Dermis blood vessel endothelial cell (primary cell): ENCODE measurements at regions not wholly inside any gene's neighbourhood (a gene's known extent, or its start where the extent isn't known, plus 50 kb on each side); places are given as distances from the start of the nearest gene placed in this dataset.
"Not testable (repeated sequence)": the region's sequence is repeated elsewhere in the genome, so short reads cannot be mapped to it uniquely, and the experiment has no call there.

Experiments used
- DNase-seq: peaks from one replicate; pipeline ENCODE4 v3.0.0; 2010

DNA sequence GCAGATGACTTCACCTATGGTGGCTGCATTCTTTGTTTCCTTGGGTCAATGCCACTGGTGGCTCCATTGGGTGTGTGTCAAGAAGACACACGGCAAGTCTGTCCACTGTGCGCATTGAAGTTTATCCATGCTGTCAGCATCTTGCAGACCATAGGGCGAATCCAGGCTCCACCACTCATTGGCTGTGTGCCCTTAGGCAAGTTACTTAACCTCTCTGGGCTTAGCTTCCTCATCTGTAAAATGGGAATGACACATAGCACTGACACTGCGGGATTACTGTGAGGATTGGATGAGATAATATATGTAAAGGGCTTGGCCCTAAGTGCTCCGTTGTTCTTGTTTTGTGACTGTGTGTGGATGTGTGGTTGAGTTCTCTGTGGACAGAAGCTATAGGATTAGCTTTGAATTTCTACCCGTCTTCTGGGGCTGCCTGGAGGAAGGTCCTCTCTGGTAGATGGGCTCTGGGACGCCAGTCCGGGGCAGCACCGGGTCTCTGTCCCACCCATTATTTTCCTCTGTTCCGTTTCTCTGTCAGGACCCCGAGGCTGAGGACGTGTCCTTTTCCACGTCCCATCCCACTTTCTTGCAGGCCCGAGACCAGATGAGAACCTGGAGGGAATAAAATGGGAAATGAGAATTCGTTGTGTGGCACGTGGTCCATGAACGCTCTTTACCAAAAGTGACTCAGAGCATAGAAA lies 178.4 kb downstream of the IRF8 start:
- no peak for DNase-seq

DNA sequence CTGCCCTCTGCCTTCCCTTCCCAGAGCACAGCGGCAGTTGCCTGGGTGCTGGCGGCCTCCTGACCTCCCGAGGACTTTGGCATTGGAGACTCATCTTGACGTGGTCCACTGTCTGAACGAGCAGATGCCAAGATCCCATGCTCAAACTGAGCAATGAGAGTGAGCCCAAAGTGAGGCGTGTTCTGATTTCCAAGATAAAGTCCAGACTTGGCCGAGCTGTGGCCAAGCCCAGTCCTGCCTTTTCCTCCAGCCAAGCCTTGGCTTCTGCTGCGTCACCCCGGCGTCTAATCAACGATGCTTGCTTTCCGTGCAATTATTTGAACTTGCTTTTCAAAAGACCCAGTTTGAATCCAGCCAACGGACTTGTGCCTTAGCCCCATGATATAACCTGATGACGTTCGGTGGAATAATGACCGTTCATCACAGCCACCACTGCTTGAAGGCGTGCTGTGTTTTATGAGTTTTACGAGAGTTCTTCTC lies 179.2 kb downstream of the IRF8 start:
- no peak for DNase-seq

DNA sequence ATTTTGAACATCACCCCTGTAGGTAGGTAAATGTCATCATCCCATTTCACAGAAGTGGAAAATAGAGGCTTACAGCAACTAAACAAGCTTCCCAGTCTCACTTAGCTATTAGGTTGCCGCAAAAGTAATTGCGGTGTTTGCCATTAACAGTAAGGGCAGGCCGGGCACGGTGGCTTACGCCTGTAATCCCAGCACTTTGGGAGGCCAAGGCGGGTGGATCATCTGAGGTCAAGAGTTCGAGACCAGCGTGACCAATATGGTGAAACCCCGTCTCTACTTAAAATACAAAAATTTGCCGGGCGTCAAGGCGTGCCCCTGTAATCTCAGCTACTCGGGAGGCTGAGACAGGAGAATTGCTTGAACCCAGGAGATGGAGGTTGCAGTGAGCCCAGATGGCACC lies 179.7 kb downstream of the IRF8 start:
- DNase-seq, result not testable (repeated sequence)

DNA sequence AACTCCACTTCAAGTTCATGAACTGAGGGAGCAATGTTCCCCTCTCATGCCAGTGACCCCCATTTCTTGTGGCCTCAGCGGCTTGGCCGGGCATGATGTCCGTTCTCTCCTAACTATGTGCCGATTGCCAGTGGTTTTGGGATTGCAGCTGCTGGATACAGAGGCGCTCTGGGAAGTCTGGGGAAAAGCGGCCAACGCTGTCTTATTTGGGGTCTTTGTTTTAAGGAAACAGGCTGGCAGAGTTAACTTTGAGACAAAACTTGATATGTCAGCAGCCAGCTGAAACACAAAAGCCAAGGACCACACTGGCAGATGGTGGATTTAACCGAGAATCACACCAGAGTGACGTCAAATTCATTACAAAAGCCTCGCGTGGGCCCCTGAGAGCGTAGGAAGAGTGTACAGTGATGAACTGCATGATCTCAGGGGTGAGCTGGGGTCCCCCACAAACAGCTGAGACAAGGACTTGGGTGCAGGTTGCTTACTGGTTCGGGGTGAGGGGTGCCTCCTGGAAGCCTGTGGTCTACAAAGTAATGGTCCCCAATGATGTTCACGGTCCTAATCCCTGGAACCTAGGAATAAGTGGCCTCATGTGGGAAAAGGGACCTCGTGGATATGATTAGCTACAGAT lies 180.4 kb downstream of the IRF8 start:
- DNase-seq, result no peak

DNA sequence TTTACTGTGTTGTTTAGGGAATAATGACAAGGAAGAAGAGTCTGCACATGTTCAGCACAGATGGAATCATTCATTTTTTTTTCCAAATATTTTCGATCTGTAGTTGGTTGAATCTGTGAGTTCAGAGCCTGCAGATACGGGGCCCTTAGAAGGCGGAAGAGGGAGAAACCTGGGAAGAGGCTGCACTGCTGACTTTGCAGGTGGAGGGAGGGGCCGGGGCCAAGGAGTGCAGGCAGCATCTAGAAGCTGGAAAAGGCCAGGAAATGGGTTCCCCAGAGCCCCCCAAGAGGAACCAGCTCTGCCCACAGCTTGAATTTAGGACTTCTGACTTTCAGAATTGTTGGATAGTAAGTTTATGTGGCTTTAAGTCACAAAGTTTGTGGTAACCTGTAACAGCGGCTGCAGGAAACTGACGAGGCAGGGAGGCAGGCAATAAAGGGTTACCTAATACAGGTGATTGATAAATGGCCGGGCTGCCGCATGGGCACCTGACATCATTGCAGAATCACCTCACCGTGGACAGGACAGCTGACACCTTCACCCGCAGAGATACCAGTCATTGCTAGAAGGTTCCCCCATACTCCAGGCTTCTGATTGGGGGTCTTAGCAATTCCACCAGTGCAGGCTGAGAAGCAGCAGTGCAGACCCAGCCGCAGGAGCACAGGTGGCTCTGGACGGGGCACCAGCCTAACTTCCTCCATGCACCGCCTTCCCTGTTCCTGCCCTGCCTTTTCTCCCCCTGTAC lies 181.3 kb downstream of the IRF8 start:
- DNase-seq, result no peak

DNA sequence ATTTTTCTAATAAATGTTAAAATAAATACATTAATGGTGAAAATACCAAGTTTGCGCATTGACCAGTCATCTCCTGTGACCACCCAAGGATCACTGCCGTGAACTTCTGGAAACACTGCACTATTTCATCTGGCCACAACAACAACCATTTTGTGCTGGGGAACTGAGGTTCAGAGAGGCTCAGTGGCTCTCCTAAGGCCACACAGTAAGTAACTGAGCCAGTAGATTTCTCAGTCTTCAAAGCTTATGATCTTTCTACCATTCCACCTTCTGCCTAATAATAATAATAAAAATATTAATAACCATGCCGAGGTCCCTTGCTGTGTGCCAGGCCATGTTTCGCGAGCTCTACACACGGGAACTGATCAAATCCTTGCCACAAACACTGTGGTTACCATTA lies 182.0 kb downstream of the IRF8 start:
- DNase-seq, result no peak

DNA sequence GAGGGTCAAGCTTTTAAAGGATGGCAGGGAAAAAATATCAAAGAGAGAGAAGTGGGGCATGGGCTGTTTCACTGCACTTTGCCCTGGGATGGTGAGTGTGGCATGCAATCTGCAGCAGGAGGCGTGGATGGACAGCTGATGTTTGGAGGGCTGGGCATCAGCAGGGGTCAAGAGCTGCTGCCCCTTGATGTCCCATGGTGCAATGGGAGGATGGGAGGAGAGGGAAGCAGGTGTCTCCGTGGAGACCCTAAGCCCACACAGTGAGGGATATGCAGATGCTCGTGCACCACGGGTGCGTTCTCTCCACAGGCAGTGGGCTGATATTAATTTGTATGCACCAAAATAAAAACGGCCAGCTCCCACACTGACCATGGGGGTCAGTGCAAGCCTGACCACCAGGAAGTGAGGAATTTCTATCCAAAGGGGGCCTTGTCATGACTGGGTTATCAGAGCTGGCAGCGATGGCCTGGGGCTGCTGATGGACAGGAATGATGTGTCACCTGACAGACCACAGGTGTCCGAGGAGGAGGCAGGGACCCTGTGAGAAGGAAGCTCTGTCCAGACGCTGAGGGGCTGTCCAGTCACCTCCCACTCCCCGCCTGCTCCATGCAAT lies 183.6 kb downstream of the IRF8 start:
- DNase-seq, result no peak

DNA sequence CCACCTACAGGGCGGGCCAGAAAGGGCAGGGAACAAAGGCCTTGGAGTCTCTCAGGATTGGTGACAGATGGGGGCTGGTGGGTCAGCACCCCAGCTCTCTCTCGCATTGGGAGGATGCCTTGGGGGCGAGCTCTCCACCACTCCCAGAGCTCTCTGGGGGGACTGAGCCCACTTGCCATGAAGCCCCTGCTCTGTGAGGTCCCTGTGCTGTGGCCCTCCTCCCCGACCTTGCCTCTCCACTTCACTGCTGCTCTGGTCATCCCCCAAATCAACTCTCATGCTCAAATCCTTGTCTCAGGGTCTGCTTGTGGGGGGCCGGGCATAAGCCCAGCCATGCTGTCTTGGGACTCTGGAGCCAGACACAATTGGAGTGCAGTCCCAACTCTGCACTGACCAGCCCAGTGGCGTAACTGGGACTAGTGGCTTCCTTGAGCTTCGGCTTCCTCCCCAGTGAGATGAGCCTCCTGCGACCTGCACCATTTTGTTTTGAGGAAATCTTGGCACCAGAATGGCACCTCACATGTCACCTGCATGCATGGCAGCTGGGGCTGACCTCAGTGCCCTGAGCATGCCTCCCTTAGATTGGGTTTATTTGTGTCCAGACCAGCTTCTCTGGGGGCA lies 184.5 kb downstream of the IRF8 start:
- DNase-seq, result no peak

DNA sequence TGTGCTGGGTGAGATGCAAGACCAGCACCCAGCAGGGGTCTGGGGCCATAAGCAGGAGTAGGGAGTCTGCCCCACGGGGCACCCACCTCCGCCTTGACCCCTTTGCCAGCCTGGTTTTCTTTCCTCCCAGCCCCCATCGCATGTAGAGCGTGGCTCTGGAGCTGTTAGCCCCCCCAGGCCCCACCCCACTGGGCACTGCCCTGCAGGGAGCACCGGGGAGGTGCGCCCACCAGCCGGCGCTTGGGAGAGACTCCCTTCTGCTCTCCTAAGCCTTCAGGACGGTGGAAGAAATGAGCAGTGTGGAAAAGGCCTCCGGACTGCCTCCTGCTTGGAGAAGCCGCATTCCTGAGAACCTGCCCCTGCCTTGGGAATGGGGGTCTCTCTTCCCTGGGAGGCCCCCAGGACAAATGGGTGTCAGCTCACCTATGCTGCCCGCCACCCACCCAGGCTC lies 186.2 kb downstream of the IRF8 start:
- DNase-seq, result no peak

DNA sequence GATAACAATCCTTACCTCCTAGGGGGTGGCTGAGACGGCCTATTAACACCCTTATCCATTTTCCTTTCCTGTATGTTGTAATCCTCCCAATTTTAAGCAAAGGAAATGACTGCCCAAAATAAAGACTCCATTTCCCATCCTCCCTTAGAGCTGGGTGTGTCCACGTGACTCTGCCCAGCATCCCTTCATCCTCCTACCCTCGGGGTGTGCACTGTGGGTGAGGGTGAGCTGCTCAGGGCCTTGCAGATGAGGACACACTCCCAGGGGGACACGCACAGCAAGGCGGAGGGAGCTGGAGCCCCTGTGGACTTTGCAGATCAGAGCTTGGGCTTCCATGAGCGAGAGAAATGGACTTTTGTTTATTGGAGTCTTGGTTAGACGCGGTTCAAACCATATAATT lies 186.8 kb downstream of the IRF8 start:
- no peak for DNase-seq

DNA sequence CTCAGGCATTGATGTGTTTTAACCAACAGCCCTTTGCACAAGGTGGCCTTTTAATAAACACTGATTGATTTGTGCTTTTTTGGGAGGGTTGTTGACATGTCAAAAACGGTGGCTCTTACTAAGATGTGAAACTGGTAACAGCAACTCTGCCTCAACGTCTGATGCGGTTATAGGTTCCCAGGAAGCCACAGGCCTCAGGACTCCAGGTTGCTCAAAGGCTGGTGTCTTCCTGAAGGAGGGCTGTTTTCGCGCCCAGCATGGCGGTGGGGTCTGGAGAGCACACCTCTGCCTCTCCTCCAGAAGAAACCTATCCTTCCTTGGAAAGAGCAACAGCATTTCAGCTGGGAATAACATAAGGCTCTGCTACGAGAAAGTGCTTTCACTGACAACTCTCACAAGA lies 187.5 kb downstream of the IRF8 start:
- DNase-seq, result no peak

DNA sequence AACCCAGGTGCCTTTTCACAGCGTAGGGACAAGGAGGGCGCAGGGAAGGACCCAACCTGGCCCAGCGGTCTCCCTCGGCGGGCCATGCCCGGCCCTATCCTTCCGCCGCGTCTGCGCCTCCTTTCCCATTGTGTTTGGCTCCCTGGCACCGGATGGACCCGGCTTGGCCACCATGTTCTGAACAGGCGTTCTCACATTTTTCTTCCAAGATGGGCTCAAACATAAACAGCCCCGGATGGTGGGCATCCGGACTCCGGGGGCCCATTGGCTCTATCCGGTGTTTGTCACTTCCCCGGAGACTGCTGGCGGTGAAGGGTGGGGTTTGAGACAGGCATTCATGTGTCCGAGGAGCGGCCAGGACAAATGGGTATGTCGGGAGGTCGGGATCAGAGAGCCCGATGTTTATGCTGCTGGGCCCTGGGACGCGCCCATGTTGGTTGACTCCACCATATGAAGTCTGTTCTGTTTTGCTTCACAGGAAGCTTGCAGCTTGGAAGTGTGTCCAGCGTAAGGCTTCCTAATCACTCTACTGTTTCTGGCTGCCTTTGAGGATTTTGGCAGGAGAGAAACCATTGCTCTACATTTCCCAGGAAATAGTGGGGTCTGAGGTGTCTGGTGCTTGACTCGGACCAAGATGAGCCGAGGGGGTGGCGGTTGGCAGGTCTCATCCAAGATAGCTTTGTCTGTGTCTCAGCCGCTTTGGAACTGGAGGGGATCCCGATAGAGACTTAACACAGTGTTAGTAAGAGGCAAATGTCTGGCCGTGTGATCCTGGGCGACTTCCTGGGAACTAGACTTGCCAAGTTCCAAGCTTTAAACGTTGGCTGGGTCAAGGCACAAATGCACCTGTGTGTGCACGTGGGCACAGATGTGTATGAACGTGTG lies 188.3 kb downstream of the IRF8 start:
- DNase-seq, result no peak

DNA sequence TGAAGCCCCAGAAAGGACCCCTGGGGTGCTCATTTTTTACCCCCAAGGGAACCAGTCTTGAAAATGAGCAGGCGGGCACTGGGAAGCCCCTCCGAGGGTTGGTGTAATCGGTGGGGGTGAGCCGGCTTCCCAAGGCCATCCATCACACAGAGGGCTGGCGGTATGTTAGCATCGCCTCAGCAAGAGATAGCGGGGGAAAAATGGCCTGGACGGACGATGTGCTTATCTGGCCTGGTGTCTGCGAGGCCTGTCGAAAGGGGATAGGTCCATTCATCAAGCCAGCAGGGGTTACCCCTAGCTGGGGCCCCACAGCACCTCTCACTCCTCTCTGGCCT lies 188.9 kb downstream of the IRF8 start:
- no peak for DNase-seq

DNA sequence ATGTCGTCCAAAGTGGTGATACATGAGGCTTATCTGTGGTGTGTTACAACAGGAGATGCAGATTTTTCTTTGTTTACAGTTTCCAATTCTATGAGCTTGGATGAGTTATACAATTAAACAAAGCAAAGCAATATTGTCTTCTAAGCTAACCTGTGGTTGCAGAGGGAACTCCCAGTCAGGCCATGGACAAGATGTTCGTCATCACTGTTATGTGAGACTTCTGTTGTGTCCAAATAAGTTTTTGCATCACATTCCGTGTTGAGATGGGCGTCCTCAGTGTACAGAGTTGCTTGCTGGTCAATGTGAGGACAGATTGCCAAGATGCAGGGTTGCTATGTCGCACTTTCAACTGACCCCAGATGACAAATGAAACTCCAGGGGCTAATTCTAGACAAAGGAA lies 189.3 kb downstream of the IRF8 start:
- DNase-seq, result no peak

DNA sequence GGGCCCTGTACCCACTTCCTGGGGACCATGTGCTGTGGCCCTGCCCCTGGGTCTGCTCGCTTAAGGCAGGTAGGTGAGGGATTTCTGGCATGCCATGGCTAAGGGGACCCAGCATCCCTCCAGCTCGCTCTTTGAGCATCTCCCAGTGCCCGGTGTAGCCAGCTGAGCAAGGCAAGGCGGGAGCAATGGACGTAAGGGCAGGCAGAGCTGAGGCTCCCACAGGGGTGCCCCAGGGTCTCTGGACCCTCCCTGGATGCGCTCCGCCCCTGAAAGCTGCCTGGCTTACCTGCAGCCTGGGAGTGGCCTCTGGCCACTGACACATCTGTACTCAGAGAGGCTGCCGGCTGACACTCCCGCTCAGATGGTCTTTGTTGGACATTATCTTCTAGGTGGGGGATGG lies 189.9 kb downstream of the IRF8 start:
- DNase-seq, result no peak

DNA sequence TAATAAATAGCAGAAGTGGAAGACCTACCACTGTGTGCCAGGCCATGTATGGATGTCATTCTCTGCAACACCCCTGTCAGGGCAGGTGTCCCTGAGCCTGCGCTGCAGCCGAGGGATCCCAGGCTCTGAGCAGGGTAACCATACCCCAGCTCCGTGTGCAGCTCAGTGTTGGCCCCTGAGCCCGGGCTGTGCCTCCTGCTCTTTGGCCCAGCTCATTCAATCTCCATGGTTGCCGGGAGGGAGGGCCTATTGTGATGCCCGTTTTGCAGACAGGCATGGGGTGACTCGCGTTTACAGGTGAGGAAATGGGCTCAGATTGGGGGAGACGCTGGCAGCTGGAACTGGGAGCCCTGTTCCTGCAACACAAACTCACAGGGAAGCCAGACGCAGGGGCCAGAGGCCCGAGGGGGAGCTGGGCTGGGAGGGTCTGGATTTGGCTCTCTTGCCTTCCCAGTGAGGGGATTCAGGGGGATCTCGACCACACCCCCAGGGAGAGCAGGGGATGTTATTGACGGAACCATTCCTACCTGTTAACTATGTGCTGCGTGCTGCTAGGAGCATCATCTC lies 190.5 kb downstream of the IRF8 start:
- DNase-seq, result no peak

DNA sequence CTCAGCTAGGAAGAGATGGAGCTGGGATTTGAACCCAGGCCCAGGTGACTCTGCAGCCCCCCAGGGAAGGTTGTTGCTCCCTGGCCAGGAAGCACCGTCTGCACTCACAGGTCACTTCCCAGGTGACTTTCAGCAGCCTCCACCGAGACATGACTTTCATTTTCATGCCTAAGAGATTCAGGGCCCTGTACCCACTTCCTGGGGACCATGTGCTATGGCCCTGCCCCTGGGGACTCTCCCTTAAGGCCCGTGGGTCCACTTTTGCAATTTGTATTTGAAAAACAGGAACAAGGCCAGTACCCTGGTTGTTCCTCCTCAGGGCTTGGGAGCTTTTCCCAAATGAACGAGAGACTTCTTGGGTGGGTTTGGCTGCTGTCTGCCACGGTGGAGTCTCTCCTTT lies 191.0 kb downstream of the IRF8 start:
- DNase-seq, result no peak

DNA sequence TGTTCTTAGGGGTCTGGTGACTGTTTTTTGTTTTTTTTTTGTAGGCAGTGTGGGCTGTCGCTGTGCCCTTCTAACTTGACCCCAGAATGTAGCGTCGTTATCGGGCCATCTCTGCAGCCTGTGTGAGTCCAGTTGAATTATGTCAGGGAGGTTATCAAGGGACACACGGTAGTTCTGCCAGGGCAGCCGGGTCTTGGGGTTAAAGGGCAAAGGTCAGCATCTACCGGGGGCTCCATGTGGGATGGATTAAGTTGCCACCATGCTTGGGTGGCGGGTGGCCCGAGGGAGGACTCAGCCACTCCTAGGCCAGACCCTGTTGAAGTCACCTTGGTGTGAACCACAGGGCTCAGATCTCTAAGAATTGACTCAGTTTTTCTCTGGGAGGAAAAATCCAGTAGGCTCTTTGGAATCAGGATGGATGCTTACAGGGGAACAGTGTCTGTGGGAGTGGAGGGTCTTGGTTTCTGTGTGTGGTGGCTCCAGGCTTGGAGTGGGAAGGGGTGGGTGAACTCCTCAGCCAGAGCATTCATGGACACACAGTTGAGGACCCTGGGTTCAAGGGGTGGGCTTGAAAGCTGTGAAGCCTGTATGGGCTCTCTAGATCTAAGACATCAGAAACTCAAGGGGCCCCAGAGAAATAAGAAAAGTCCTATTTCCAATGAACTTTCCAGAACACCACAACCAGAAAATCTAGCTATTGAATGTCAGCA lies 191.7 kb downstream of the IRF8 start:
- no peak for DNase-seq

DNA sequence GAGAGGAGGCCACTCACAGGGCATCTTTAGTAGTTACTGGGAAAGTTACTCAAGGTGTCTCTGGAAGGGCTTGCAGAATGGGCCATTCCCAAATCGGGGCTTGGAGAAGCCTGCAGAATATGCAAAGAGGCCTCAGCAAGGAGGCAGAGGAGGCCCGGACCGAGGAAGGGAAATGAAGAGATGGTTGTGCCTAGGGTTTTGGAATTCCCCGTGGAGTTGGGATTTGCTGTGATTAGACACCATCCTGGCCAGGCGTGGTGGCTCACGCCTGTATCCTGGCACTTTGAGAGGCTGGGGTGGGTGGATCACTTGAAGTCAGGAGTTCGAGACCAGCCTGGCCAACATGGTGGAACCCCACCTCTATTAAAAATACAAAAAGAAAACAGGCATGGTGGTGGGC lies 193.0 kb downstream of the IRF8 start:
- DNase-seq, result no peak

DNA sequence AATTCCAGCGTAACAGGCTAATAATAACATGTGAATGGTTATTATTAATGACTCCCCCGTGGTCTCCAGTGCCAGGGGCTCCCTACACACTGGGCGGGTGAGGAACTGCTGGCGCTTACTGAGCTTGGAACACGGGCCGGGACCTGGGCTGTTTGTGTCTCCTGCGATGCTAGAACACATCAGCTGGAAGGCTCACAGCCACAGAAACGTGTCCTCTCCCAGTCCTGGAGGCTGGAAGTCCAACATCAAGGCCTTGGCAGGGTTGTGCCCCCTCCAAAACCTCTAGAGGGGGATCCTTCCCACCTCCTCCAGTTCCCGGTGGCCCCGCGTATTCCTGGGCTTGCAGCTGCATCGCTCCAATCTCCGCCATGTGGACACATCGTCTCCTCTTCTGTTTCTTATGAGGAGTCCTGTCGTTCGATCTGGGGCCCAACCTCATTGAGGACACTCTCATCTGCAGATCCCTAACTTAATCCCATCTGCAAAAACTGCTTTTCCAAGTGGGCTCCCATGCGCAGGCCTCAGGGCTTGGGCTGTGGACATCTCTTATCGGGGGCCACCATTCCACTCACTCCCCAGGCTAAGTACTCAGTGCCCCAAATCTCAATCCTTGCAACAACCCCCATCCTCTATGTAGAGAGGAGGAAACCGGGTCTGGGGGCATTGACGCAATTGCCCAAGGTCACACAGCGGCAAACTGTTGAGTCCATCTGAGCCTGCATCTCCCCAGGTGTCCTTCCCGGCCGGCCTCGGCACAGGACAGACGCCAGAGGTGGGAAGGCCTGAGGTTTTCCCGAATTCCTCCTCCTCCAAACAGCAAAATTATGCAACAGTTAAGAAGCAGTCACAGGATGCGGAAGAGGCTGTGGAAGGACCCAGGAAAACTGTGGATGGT lies 193.9 kb downstream of the IRF8 start:
- DNase-seq, result no peak
